Gastrocnemius medialis (tissue), 4 donors: ENCODE measurements at regions not wholly inside any gene's neighbourhood (a gene's known extent, or its start where the extent isn't known, plus 50 kb on each side); places are given as distances from the start of the nearest gene placed in this dataset.
"Not testable (repeated sequence)": the region's sequence is repeated elsewhere in the genome, so short reads cannot be mapped to it uniquely, and the experiment has no call there.

Experiments
- POLR2A ChIP-seq, 2 donors: fragments of 450-650 bp; IDR thresholded peaks; one replicate each; pipeline ENCODE4 v1.6.1; 2017; ENCODE audit warnings: antibody characterized with exemption in 2 of 2, mild to moderate bottlenecking in 2 of 2, moderate library complexity in 2 of 2
- TF ChIP-seq, protein P1 (sequence below), 5 experiments: fragments of 450-650 bp in 3 of 5; fragments of 200-600 bp in 2 of 5; sonication (generic) in 2 of 5; IDR thresholded peaks in 4 of 5; conservative IDR thresholded peaks in 1 of 5; 1 replicate in 4 of 5; 2 replicates in 1 of 5; pipeline ENCODE4 v1.5.1; 2016 to 2019; ENCODE audit warnings: antibody characterized with exemption in 5 of 5, mild to moderate bottlenecking in 3 of 5, moderate library complexity in 3 of 5

DNA sequence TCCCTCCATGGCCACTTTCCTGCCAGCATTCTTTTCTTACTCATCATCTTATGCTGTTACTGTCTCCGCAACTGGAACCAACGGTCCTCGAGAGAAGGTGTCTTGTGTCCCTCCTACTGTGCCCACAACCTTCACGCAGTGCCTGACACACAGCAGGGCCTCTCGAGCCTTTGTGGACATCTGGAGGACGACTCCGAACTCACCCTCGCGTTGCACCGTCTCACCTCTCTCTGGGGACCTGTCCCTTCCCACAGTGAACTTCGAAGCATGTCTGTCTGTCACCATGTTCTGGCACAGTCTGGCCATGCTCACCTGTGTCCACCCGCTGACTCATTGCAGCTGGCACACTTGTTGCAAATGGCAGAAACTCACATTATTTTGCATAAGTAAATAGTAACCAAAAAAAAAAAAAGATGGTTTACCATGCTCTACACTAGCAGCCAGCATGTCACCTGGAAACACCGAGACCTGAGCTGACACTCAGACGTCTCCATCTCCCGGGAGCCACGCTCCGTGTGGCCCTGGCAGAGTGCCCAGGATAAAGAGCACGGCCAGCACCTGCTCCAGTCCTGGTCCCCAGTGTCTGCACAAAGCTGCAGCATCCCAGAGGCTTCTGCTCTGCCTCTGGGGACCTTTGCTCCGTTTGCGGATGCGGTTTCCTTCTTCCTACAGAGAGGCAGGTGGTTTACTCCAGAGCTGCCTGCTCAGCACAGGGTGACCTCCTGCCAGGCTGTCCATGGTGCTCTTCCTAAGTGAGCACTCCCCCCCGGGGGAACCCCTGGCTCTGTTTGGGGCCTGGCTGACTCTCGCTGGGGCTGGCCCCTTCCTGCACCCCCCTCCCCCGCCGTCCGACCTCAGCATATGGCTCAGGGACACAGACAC lies 4414.5 kb upstream of the TPTE start:
- TF ChIP-seq, protein P1, sequence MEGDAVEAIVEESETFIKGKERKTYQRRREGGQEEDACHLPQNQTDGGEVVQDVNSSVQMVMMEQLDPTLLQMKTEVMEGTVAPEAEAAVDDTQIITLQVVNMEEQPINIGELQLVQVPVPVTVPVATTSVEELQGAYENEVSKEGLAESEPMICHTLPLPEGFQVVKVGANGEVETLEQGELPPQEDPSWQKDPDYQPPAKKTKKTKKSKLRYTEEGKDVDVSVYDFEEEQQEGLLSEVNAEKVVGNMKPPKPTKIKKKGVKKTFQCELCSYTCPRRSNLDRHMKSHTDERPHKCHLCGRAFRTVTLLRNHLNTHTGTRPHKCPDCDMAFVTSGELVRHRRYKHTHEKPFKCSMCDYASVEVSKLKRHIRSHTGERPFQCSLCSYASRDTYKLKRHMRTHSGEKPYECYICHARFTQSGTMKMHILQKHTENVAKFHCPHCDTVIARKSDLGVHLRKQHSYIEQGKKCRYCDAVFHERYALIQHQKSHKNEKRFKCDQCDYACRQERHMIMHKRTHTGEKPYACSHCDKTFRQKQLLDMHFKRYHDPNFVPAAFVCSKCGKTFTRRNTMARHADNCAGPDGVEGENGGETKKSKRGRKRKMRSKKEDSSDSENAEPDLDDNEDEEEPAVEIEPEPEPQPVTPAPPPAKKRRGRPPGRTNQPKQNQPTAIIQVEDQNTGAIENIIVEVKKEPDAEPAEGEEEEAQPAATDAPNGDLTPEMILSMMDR (IDR thresholded peaks at IDR 0.05 in 4 of 5, conservative IDR thresholded peaks at IDR 0.05 in 1 of 5): not testable (repeated sequence)
- TF ChIP-seq POLR2A (IDR thresholded peaks at IDR 0.05): not testable (repeated sequence)
